CD4-positive, alpha-beta T cell (primary cell): ENCODE measurements at regions not wholly inside any gene's neighbourhood (a gene's known extent, or its start where the extent isn't known, plus 50 kb on each side); places are given as distances from the start of the nearest gene placed in this dataset.

Experiments used
- ATAC-seq: fragments of 200-7000 bp; cut with Tn5 transposase; one replicate; pipeline ENCODE4 v1.10.0; 2022; ENCODE audit warnings: mild to moderate bottlenecking; ENCODE audit not compliant: poor library complexity
- CTCF ChIA-PET: fragments of 350-600 bp; sonication (Branson Sonifier 250); formaldehyde crosslinking; loops from one replicate; lab custom pipeline; 2021; ENCODE audit warnings: antibody characterized with exemption, inconsistent platforms; lab: Charles Lee
- POLR2A ChIA-PET: fragments of 350-600 bp; sonication (Branson Sonifier 250); formaldehyde crosslinking; loops from one replicate; lab custom pipeline; 2021; ENCODE audit warnings: antibody characterized with exemption, inconsistent platforms; lab: Charles Lee
- DNase-seq, 14 experiments: peaks; one replicate each; pipeline ENCODE4 v3.0.0-alpha.2; 2013 to 2020; ENCODE audit warnings: mixed read lengths in 2 of 14
- H3K27ac ChIP-seq, 2 donors: one replicate each; pipeline versions ENCODE4 v1.5.1 to v1.7.0; 2013; ENCODE audit warnings: low read length in 2 of 2, low read depth in 1 of 2, mild to moderate bottlenecking in 1 of 2
- H3K27me3 ChIP-seq, 2 experiments: 1 replicate in 1 of 2; 2 replicates in 1 of 2; pipeline versions ENCODE4 v1.6.1 to v1.7.0; 2013; ENCODE audit warnings: low read length in 2 of 2, control low read depth in 1 of 2, mild to moderate bottlenecking in 1 of 2, moderate library complexity in 1 of 2; ENCODE audit not compliant: insufficient read depth in 2 of 2, control insufficient read depth in 1 of 2
- H3K36me3 ChIP-seq: one replicate; pipeline ENCODE4 v1.6.1; 2013; ENCODE audit warnings: low read length, control low read depth; ENCODE audit not compliant: insufficient read depth
- H3K4me1 ChIP-seq: one replicate; pipeline ENCODE4 v1.6.1; 2013; ENCODE audit warnings: low read length, control low read depth; ENCODE audit not compliant: insufficient read depth
- H3K4me3 ChIP-seq: one replicate; pipeline ENCODE4 v1.5.1; 2013; ENCODE audit warnings: mild to moderate bottlenecking, low read length, moderate library complexity
- H3K9me3 ChIP-seq, 2 experiments: 1 replicate in 1 of 2; 2 replicates in 1 of 2; pipeline versions ENCODE4 v1.6.1 to v1.7.0; 2013; ENCODE audit warnings: low read length in 2 of 2, mild to moderate bottlenecking in 2 of 2, control low read depth in 1 of 2, moderate library complexity in 1 of 2; ENCODE audit not compliant: control insufficient read depth in 1 of 2, insufficient read depth in 1 of 2
- H3K27ac Mint-ChIP-seq: one replicate; pipeline ENCODE4 v1.8.0; 2020; ENCODE audit warnings: mixed read lengths
- H3K27me3 Mint-ChIP-seq: one replicate; pipeline ENCODE4 v1.8.0; 2021; ENCODE audit warnings: mixed read lengths
- H3K36me3 Mint-ChIP-seq: one replicate; pipeline ENCODE4 v1.8.0; 2021; ENCODE audit warnings: low read depth, mixed read lengths
- H3K4me1 Mint-ChIP-seq: one replicate; pipeline ENCODE4 v1.8.0; 2021; ENCODE audit warnings: low read depth, mixed read lengths
- H3K4me3 Mint-ChIP-seq: one replicate; pipeline ENCODE4 v1.8.0; 2020; ENCODE audit warnings: mild to moderate bottlenecking, mixed read lengths
- H3K9me3 Mint-ChIP-seq: one replicate; pipeline ENCODE4 v1.8.0; 2020; ENCODE audit warnings: mixed read lengths
- intact Hi-C, 2 experiments: fragments of 100-400 bp; cut with DNase I in 1 of 2; cut with micrococcal nuclease in 1 of 2; formaldehyde crosslinking; loops; one replicate each; pipeline versions ENCODE4 v1.15.1 to v1.9.0; 2023 to 2025; cut with DNase I, micrococcal nuclease
- TF ChIP-seq, protein P1 (sequence below): fragments of 200-600 bp; IDR thresholded peaks from one replicate; pipeline ENCODE4 v1.8.0; 2022; ENCODE audit warnings: antibody characterized with exemption, mild to moderate bottlenecking

GRCh38 chr1:38686927-38687255, 172.7 kb downstream of the RRAGC start:
- H3K4me1 ChIP-seq = no peaks in the 10 kb centered on the region
- no peaks in the 10 kb centered on the region for H3K9me3 ChIP-seq
- H3K27ac ChIP-seq = no peak overlapping the region
- H3K9me3 Mint-ChIP-seq = no peaks in the 10 kb centered on the region
- peaks cover 49% of the 10 kb centered on the region for H3K27me3 Mint-ChIP-seq
- H3K4me3 ChIP-seq = no peak overlapping the region
- no peak overlapping the region for H3K27ac Mint-ChIP-seq
- peaks cover 5 to 46% of the 10 kb centered on the region in 2 experiments for H3K27me3 ChIP-seq
- ChIA-PET CTCF (interaction anchor here (1.0 kb wide), 1 partner anchor 13 kb away, joined by 3 read pairs; no protein-coding TSS in a partner anchor), POLR2A (no interaction called here)
- H3K4me3 Mint-ChIP-seq = no peak overlapping the region
- DNase-seq (no peak), ATAC-seq (no peak)
- intact Hi-C loops = no loop called here
- H3K36me3 ChIP-seq = no peaks in the 10 kb centered on the region
- H3K36me3 Mint-ChIP-seq = no peaks in the 10 kb centered on the region
- H3K4me1 Mint-ChIP-seq = no peaks in the 10 kb centered on the region
- TF ChIP-seq, protein P1, sequence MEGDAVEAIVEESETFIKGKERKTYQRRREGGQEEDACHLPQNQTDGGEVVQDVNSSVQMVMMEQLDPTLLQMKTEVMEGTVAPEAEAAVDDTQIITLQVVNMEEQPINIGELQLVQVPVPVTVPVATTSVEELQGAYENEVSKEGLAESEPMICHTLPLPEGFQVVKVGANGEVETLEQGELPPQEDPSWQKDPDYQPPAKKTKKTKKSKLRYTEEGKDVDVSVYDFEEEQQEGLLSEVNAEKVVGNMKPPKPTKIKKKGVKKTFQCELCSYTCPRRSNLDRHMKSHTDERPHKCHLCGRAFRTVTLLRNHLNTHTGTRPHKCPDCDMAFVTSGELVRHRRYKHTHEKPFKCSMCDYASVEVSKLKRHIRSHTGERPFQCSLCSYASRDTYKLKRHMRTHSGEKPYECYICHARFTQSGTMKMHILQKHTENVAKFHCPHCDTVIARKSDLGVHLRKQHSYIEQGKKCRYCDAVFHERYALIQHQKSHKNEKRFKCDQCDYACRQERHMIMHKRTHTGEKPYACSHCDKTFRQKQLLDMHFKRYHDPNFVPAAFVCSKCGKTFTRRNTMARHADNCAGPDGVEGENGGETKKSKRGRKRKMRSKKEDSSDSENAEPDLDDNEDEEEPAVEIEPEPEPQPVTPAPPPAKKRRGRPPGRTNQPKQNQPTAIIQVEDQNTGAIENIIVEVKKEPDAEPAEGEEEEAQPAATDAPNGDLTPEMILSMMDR = no peak

GRCh38 chr1:38686167-38686926, 173.2 kb downstream of the RRAGC start:
- Histone ChIP-seq H3K27me3 (peaks cover 5 to 46% of the 10 kb centered on the region in 2 experiments), H3K27ac (no peak overlapping the region), H3K9me3 (no peaks in the 10 kb centered on the region), H3K4me3 (no peak overlapping the region), H3K36me3 (no peaks in the 10 kb centered on the region), H3K4me1 (no peaks in the 10 kb centered on the region)
- Mint-ChIP-seq H3K4me3 (no peak overlapping the region), H3K36me3 (no peaks in the 10 kb centered on the region), H3K27ac (no peak overlapping the region), H3K9me3 (no peaks in the 10 kb centered on the region), H3K4me1 (no peaks in the 10 kb centered on the region), H3K27me3 (peaks cover 49% of the 10 kb centered on the region)
- ATAC-seq (no peak), DNase-seq (no peak)
- ChIA-PET CTCF (no interaction called here), POLR2A (no interaction called here)
- TF ChIP-seq, protein P1 = no peak
- intact Hi-C loops = no loop called here

DNA sequence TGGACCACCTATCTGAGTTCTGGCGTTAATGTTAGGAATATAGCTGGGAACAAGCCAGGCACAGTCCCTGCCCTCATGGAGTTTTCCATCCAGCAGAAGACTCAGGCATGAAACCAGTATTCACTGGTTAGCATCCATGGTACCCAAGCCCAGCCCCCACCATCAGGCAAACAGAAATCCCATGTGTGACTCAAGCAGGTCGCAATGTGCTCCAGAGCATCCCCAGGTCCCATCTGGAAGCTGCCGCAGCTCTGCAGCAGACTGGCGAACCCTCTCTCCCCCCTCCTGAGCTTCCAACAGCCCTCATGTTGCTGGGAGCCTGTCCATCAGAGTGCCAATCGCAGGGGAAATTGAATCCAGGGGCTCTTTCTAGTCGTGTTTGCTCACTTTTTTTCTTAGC, 174.2 kb downstream of the RRAGC start:
- H3K36me3 ChIP-seq = no peaks in the 10 kb centered on the region
- DNase-seq = no peak
- TF ChIP-seq, protein P1 = no peak
- no peak overlapping the region for H3K4me3 ChIP-seq
- no peaks in the 10 kb centered on the region for H3K36me3 Mint-ChIP-seq
- intact Hi-C loops = no loop called here
- no peak overlapping the region for H3K27ac Mint-ChIP-seq
- ATAC-seq = no peak
- no peaks in the 10 kb centered on the region for H3K4me1 Mint-ChIP-seq
- no peaks in the 10 kb centered on the region for H3K9me3 Mint-ChIP-seq
- POLR2A ChIA-PET = no interaction called here
- H3K4me3 Mint-ChIP-seq = no peak overlapping the region
- no peaks in the 10 kb centered on the region for H3K4me1 ChIP-seq
- no peak overlapping the region for H3K27ac ChIP-seq
- peaks cover 44% of the 10 kb centered on the region for H3K27me3 Mint-ChIP-seq
- peaks cover 5 to 43% of the 10 kb centered on the region in 2 experiments for H3K27me3 ChIP-seq
- CTCF ChIA-PET = no interaction called here
- H3K9me3 ChIP-seq = no peaks in the 10 kb centered on the region
